Left lung (tissue), 4 donors: ENCODE measurements at regions not wholly inside any gene's neighbourhood (a gene's known extent, or its start where the extent isn't known, plus 50 kb on each side); places are given as distances from the start of the nearest gene placed in this dataset.

Experiments
- ATAC-seq: fragments of 200-7000 bp; cut with Tn5 transposase; one replicate; pipeline ENCODE4 v1.9.1; 2020; ENCODE audit warnings: moderate library complexity
- DNase-seq, 4 donors: peaks; one replicate each; pipeline ENCODE4 v3.0.0-alpha.2; 2013 to 2020
- H3K27ac ChIP-seq, 2 donors: fragments of 200-600 bp; sonication (generic) in 1 of 2; one replicate each; pipeline versions ENCODE4 v1.5.0 to v1.8.0; 2020 to 2021
- H3K27me3 ChIP-seq, 2 donors: fragments of 200-600 bp; sonication (generic) in 1 of 2; one replicate each; pipeline versions ENCODE4 v1.5.0 to v1.8.0; 2020 to 2021
- H3K36me3 ChIP-seq, 2 donors: fragments of 200-600 bp; sonication (generic) in 1 of 2; one replicate each; pipeline versions ENCODE4 v1.5.0 to v1.8.0; 2020 to 2021
- H3K4me1 ChIP-seq, 2 donors: fragments of 200-600 bp; one replicate each; pipeline ENCODE4 v1.8.0; 2021
- H3K4me3 ChIP-seq, 2 donors: fragments of 200-600 bp; sonication (generic) in 1 of 2; one replicate each; pipeline versions ENCODE4 v1.5.0 to v1.8.0; 2020 to 2021; ENCODE audit warnings: mild to moderate bottlenecking in 1 of 2
- H3K9me3 ChIP-seq, 2 donors: fragments of 200-600 bp; sonication (generic) in 1 of 2; one replicate each; pipeline versions ENCODE4 v1.5.0 to v1.8.0; 2020 to 2021
- intact Hi-C, 2 donors: fragments of 100-400 bp; cut with DNase I; formaldehyde crosslinking; loops; one replicate each; pipeline versions ENCODE4 v1.11.2 to v1.14.2; 2022
- TF ChIP-seq, protein P1 (sequence below), 2 donors: fragments of 200-600 bp; sonication (generic) in 1 of 2; IDR thresholded peaks; one replicate each; pipeline versions ENCODE4 v1.5.0 to v1.8.0; 2021; ENCODE audit warnings: antibody characterized with exemption in 2 of 2
- donor health status: DM: no; HTN: yes; CAD: no.
- donor health status: DM: no; HTN: no; CAD: no.

DNA sequence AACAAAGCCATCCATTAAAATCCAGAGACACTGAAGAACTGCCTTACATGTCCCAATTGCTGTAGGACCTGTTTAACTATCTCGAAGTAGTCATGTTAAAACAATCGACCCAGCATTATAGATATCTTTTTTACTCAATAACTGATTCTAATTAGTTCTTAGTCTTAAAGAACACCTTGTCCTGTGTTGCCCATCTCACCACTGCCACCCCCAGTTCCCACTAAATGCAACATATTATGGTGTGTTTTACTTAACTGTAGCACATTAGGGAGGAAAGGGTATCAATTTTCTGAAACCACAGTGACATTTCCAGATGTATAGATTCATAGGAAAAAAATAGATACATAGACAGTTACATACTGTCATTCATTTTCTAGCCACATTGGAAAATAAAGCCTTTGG lies 221.2 kb downstream of the MEF2C start:
- H3K36me3 ChIP-seq, result no peaks in the 10 kb centered on the region
- no peak for DNase-seq
- no peak for ATAC-seq
- H3K4me1 ChIP-seq, result peaks cover 6 to 14% of the 10 kb centered on the region in 2 donors
- no peaks in the 10 kb centered on the region for H3K9me3 ChIP-seq
- H3K4me3 ChIP-seq, result no peak overlapping the region
- H3K27ac ChIP-seq, result no peak overlapping the region
- intact Hi-C loops, result no loop called here
- TF ChIP-seq, protein P1, sequence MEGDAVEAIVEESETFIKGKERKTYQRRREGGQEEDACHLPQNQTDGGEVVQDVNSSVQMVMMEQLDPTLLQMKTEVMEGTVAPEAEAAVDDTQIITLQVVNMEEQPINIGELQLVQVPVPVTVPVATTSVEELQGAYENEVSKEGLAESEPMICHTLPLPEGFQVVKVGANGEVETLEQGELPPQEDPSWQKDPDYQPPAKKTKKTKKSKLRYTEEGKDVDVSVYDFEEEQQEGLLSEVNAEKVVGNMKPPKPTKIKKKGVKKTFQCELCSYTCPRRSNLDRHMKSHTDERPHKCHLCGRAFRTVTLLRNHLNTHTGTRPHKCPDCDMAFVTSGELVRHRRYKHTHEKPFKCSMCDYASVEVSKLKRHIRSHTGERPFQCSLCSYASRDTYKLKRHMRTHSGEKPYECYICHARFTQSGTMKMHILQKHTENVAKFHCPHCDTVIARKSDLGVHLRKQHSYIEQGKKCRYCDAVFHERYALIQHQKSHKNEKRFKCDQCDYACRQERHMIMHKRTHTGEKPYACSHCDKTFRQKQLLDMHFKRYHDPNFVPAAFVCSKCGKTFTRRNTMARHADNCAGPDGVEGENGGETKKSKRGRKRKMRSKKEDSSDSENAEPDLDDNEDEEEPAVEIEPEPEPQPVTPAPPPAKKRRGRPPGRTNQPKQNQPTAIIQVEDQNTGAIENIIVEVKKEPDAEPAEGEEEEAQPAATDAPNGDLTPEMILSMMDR (IDR thresholded peaks at IDR 0.05), result no peak
- H3K27me3 ChIP-seq, result peaks cover 86 to 100% of the 10 kb centered on the region in 2 donors

DNA sequence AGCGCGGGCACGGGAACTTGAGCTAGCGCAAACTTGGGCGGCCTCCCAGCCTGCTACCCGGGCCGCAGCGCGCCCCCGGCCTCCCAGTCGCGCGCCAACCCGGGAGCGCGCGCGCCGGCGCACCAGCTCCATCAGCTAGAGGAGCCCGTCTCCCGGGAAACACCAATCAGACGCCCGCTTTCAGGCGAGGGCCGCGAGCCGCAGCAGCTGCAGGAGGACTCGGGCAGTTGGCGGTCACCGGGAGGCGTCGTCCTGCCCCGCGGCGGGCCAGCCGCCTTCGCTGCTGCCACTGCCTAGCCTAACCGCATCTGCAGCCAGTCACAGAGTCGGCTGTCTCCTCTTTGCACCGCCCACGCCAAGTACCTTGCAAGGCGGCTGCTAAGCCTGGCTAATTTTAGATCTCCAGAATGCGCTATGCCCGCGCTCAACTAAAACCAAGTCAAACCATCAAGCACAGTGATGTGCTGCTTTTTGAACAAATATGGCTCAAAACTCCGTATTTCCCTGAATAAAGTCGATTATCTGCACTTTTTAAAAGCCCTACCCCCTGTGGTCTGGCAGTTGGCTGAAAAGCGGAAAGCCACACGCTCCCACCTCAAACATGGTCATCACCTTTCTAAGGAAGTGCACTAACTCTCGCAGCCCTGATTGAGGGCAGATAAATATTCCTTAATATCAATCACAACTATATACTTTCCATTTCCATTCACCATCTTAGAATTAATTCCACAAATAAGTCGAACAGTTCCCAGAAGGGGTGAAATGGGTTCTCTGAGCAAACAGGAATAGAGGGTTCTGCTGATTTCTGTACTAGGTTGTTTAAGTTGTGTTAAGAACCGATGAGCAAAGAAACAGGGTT lies 221.8 kb downstream of the MEF2C start:
- H3K9me3 ChIP-seq, result no peaks in the 10 kb centered on the region
- H3K36me3 ChIP-seq, result no peaks in the 10 kb centered on the region
- ATAC-seq, result peak; percentile 88
- TF ChIP-seq, protein P1 (IDR thresholded peaks at IDR 0.05), result no peak
- H3K27me3 ChIP-seq, result peaks cover 87 to 100% of the 10 kb centered on the region in 2 donors
- no peak overlapping the region for H3K27ac ChIP-seq
- H3K4me3 ChIP-seq, result peak overlapping the region in 1 of 2 donors; percentile 22
- peaks cover 6 to 9% of the 10 kb centered on the region in 2 donors for H3K4me1 ChIP-seq
- intact Hi-C loops, result no loop called here
- DNase-seq, result peak in 3 of 4 donors; percentile 61 to 82 (median 79)

DNA sequence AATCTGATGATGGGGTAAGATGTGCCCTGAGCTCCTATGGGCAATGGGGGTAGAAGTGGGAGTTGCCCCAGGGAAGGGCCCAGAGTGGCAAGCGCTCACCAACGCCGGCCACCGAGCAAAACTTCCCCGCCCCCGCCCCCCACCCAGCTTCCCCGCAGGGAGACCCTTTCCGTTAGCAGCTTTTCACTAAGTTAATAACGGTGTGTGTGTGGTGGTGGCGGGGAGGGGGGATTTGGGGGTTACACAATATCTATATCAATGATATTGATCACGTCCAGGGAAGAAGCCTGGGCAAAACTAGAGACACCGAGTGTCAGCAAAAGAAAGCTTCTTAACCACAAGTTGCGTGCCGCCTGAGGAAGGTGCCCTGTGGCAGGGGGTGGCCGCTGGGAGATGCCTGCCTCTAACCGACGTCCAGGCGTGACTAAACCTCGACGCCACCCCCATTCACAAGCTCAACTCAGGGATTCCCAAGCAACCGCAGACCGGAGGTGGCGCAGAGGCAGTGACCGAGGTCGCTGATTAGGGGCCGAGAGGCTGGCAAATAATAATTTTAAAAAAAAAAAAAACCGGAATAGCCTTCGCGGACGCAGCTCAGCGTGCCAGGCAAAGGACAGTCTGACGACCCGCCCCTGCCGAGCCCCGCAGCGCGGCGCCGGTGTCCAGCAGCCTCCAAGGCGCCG lies 222.6 kb downstream of the MEF2C start:
- Histone ChIP-seq H3K27me3 (peaks cover 80 to 100% of the 10 kb centered on the region in 2 donors), H3K4me3 (peak overlapping the region in 1 of 2 donors; percentile 22), H3K27ac (no peak overlapping the region), H3K9me3 (no peaks in the 10 kb centered on the region), H3K36me3 (no peaks in the 10 kb centered on the region), H3K4me1 (peaks cover 6 to 9% of the 10 kb centered on the region in 2 donors)
- DNase-seq (peak in 1 of 4 donors; percentile 55), ATAC-seq (peak; percentile 47)
- TF ChIP-seq, protein P1 (IDR thresholded peaks at IDR 0.05), result no peak
- intact Hi-C loops, result no loop called here

DNA sequence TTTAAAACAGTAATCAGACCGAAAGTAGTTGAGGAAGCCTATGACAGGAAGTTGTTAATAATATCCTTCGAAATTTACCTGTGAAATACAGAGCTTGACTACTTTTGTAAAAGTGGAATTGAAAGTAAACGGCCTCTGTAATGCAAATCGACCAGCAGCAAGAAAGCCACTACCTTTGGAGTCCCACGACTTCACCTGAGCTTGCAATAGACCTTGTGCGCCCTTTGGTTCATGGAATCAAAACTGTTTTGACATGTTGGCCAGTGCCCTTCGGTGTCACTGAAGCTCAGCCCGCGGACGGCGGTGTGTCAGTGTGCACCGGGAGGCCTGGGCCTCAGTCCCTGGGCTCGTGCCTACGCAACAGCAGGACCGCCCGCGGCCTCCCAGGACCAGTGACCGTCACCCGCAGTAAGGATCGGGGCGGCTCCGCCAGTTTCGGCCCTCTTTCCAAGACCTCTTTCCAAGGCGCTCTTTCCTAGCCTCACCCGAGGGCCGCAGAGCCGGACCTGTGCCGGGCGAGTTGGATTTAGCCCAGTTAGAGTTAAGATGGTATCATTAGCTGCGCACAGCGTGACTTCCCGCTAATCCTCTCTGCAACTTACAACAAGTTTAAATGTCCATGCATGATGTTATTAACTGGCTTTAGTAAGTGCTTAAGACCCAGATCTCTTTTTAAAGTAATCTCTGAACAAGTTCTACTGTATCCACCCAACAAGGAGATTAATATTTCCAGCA lies 223.3 kb downstream of the MEF2C start:
- TF ChIP-seq, protein P1 (IDR thresholded peaks at IDR 0.05), result no peak
- no peaks in the 10 kb centered on the region for H3K36me3 ChIP-seq
- H3K9me3 ChIP-seq, result no peaks in the 10 kb centered on the region
- peak in 1 of 4 donors; percentile 77 for DNase-seq
- intact Hi-C loops, result no loop called here
- ATAC-seq, result no peak
- H3K4me1 ChIP-seq, result peaks cover 6 to 9% of the 10 kb centered on the region in 2 donors
- peaks cover 80 to 100% of the 10 kb centered on the region in 2 donors for H3K27me3 ChIP-seq
- H3K27ac ChIP-seq, result no peak overlapping the region
- no peak overlapping the region for H3K4me3 ChIP-seq
